ENCODE measurements at regions not wholly inside any gene's neighbourhood (a gene's known extent, or its start where the extent isn't known, plus 50 kb on each side); places are given as distances from the start of the nearest gene placed in this dataset.

GRCh38 chr3:98980915-98981596, 79.6 kb upstream of the DCBLD2 start:
- no peak for DNase-seq

GRCh38 chr3:98979296-98979695, 77.8 kb upstream of the DCBLD2 start:
- DNase-seq: no peak

GRCh38 chr3:98978068-98978811, 76.7 kb upstream of the DCBLD2 start:
- no peak for DNase-seq

GRCh38 chr3:98977520-98977919, 76.0 kb upstream of the DCBLD2 start:
- DNase-seq: no peak

GRCh38 chr3:98974442-98974841, 72.9 kb upstream of the DCBLD2 start:
- no peak for DNase-seq

GRCh38 chr3:98972720-98973119, 71.2 kb upstream of the DCBLD2 start:
- no peak for DNase-seq

GRCh38 chr3:98972155-98972554, 70.7 kb upstream of the DCBLD2 start:
- no peak for DNase-seq

- no peak for DNase-seq
Observed at GRCh38 chr3:98971169-98971681, 69.7 kb upstream of the DCBLD2 start.

- DNase-seq: no peak
Observed at GRCh38 chr3:98969295-98969694, 67.8 kb upstream of the DCBLD2 start.

GRCh38 chr3:98968824-98969223, 67.3 kb upstream of the DCBLD2 start:
- DNase-seq: no peak

- DNase-seq: no peak
Observed at GRCh38 chr3:98968347-98968746, 66.9 kb upstream of the DCBLD2 start.

GRCh38 chr3:98967758-98968157, 66.3 kb upstream of the DCBLD2 start:
- DNase-seq: no peak

- no peak for DNase-seq
Observed at GRCh38 chr3:98966862-98967546, 65.5 kb upstream of the DCBLD2 start.

GRCh38 chr3:98966434-98966833, 64.9 kb upstream of the DCBLD2 start:
- no peak for DNase-seq

GRCh38 chr3:98964784-98965183, 63.3 kb upstream of the DCBLD2 start:
- DNase-seq: no peak

GRCh38 chr3:98963546-98963945, 62.1 kb upstream of the DCBLD2 start:
- DNase-seq: no peak

- no peak for DNase-seq
Observed at GRCh38 chr3:98962951-98963350, 61.5 kb upstream of the DCBLD2 start.

GRCh38 chr3:98962189-98962930, 60.9 kb upstream of the DCBLD2 start:
- no peak for DNase-seq

GRCh38 chr3:98961161-98962155, 60.0 kb upstream of the DCBLD2 start:
- no peak for DNase-seq

GRCh38 chr3:98957681-98958080, 56.2 kb upstream of the DCBLD2 start:
- DNase-seq: no peak

- no peak for DNase-seq
Observed at GRCh38 chr3:98956008-98956407, 54.5 kb upstream of the DCBLD2 start.

Data from AML-193 (cell line).